Progenitor cell of endocrine pancreas (in vitro differentiated cells): ENCODE measurements at regions not wholly inside any gene's neighbourhood (a gene's known extent, or its start where the extent isn't known, plus 50 kb on each side); places are given as distances from the start of the nearest gene placed in this dataset.

Experiments
- DNase-seq: peaks from one replicate; pipeline ENCODE4 v3.0.0; 2021; ENCODE audit warnings: low spot score; ENCODE audit not compliant: unreplicated experiment
- H3K27ac Mint-ChIP-seq: 2 replicates; pipeline ENCODE4 v1.8.0; 2021; ENCODE audit warnings: mild to moderate bottlenecking, moderate library complexity, mixed read lengths
- H3K27me3 Mint-ChIP-seq: 2 replicates; pipeline ENCODE4 v1.8.0; 2021; ENCODE audit warnings: mixed read lengths
- H3K36me3 Mint-ChIP-seq: 2 replicates; pipeline ENCODE4 v1.8.0; 2022; ENCODE audit warnings: mixed read lengths; ENCODE audit not compliant: insufficient read depth
- H3K4me1 Mint-ChIP-seq: 2 replicates; pipeline ENCODE4 v1.8.0; 2021; ENCODE audit warnings: low read depth, mixed read lengths
- H3K4me3 Mint-ChIP-seq: 2 replicates; pipeline ENCODE4 v1.8.0; 2021; ENCODE audit warnings: low read depth, mild to moderate bottlenecking, moderate library complexity, mixed read lengths
- H3K9me3 Mint-ChIP-seq: 2 replicates; pipeline ENCODE4 v1.8.0; 2021; ENCODE audit warnings: low read depth, mixed read lengths
- TF ChIP-seq, protein P1 (sequence below): fragments of 200-600 bp; sonication (generic); IDR thresholded peaks from one replicate; pipeline ENCODE4 v1.5.0; 2021; ENCODE audit warnings: antibody characterized with exemption, mild to moderate bottlenecking; ENCODE audit not compliant: unreplicated experiment

DNA sequence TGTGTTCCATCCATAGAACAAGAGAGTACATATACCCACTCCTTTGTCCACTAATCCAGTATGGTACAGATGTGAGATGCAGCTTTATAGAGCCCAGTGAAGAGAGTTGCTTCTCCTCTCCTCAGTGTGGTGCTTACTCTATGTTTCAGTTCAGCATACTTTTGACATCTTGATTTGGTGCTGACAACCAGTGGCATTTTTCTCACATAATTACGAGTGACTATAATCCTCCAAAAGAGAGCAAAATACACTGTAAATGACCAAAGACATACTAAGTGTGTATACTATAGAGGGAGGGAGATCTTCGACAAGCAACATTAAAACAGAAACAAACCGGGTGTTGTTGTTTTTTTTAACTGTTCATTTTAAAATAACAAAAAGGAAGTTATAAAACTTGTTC is 191.5 kb downstream of the KLHL28 start:
- peaks cover 1% of the 10 kb centered on the region for H3K36me3 Mint-ChIP-seq
- peaks cover 4% of the 10 kb centered on the region for H3K9me3 Mint-ChIP-seq
- DNase-seq: no peak
- TF ChIP-seq, protein P1, sequence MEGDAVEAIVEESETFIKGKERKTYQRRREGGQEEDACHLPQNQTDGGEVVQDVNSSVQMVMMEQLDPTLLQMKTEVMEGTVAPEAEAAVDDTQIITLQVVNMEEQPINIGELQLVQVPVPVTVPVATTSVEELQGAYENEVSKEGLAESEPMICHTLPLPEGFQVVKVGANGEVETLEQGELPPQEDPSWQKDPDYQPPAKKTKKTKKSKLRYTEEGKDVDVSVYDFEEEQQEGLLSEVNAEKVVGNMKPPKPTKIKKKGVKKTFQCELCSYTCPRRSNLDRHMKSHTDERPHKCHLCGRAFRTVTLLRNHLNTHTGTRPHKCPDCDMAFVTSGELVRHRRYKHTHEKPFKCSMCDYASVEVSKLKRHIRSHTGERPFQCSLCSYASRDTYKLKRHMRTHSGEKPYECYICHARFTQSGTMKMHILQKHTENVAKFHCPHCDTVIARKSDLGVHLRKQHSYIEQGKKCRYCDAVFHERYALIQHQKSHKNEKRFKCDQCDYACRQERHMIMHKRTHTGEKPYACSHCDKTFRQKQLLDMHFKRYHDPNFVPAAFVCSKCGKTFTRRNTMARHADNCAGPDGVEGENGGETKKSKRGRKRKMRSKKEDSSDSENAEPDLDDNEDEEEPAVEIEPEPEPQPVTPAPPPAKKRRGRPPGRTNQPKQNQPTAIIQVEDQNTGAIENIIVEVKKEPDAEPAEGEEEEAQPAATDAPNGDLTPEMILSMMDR: no peak
- no peak overlapping the region for H3K27ac Mint-ChIP-seq
- H3K27me3 Mint-ChIP-seq: no peaks in the 10 kb centered on the region
- peaks cover 35% of the 10 kb centered on the region for H3K4me1 Mint-ChIP-seq
- no peak overlapping the region for H3K4me3 Mint-ChIP-seq

DNA sequence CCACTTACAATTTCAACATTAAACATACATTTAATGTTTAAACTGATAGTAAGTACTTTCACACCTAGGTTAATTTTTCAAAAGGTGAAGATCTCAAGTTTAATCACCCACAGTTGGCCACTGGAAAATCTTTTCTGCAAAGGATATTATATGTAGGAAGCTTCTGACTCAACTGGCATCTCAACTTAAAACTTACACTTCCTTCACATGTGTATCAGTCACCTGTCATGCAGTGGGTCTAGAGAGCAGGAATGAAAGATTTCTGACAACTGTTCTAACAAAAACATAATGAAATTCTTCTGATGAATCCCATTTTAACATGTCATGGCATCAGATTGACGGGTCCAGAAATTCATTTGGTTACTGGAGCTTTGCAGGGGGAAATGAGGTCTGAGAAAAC is 192.8 kb downstream of the KLHL28 start:
- H3K4me1 Mint-ChIP-seq: peaks cover 23% of the 10 kb centered on the region
- no peak for DNase-seq
- H3K4me3 Mint-ChIP-seq: no peak overlapping the region
- TF ChIP-seq, protein P1: no peak
- H3K27ac Mint-ChIP-seq: no peak overlapping the region
- H3K27me3 Mint-ChIP-seq: no peaks in the 10 kb centered on the region
- H3K9me3 Mint-ChIP-seq: peaks cover 4% of the 10 kb centered on the region
- peaks cover 1% of the 10 kb centered on the region for H3K36me3 Mint-ChIP-seq

DNA sequence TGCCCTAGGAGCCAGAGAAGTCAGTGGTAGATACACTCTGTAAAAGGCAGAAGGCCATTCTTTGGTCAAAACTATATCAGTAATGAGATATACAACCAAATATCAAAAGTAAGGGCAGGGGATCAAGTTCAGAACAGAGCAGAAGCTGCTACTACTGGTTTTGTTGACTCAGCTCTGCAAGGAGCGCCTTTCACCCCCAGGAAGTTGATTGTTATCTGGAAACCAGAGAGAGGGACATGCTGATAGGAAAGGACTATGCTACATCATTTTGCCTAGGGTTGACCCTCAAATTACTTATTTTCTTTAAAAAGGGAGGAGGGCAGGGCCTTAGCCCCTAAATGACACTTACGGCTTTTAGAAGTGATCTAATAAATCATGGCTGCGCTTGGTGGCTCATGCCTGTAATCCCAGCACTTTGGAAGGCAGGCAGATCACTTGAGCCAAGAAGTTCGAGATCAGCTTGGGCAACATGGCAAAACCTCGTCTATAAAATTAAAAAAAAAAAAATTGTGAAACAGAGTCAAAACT is 194.0 kb downstream of the KLHL28 start:
- Mint-ChIP-seq H3K36me3 (peaks cover under 1% of the 10 kb centered on the region), H3K4me1 (peaks cover 21% of the 10 kb centered on the region), H3K4me3 (no peak overlapping the region), H3K27ac (no peak overlapping the region), H3K27me3 (no peaks in the 10 kb centered on the region), H3K9me3 (peaks cover 2% of the 10 kb centered on the region)
- TF ChIP-seq, protein P1: no peak
- DNase-seq: no peak

DNA sequence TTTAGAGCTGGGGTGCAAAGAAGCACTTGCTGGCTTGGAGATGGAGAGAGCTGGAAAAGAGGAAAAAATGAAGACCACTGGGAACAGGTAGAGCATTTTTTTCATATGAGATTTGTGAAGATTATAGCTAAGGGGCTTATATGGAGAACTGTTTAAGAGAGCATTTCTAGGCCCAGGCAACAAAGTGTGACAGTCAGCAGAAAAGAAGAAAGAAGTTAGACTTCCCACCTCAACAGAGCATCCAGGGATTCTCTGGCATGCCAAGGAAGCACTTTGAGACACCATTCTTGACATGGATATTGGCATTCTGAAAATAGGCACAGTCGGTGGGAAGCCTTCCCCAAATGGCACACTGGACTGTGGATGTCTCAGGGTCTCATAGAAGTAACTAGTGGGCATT is 195.5 kb downstream of the KLHL28 start:
- H3K4me3 Mint-ChIP-seq: no peak overlapping the region
- no peaks in the 10 kb centered on the region for H3K9me3 Mint-ChIP-seq
- TF ChIP-seq, protein P1: no peak
- H3K36me3 Mint-ChIP-seq: no peaks in the 10 kb centered on the region
- DNase-seq: no peak
- peaks cover 13% of the 10 kb centered on the region for H3K4me1 Mint-ChIP-seq
- no peak overlapping the region for H3K27ac Mint-ChIP-seq
- H3K27me3 Mint-ChIP-seq: no peaks in the 10 kb centered on the region

DNA sequence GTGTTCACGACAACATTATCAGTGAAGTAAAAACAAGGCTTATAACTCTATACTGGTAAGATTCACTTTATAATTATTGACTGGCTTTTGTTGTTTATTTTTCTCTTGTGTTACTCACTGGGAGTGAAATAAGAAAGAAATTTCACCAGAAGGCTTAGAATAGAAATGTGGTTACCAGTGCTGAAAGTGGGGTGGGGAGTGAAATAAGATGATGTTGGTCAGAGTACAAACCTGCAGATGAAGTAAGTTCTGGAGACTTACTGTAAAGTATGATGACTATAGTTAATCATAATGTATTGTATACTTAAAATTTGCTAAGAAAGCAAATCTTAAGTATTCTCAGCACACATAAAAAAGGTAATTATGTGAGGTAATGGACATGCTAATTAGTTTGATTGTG is 198.4 kb downstream of the KLHL28 start:
- TF ChIP-seq, protein P1: no peak
- no peak overlapping the region for H3K4me3 Mint-ChIP-seq
- H3K4me1 Mint-ChIP-seq: peaks cover 15% of the 10 kb centered on the region
- H3K27me3 Mint-ChIP-seq: no peaks in the 10 kb centered on the region
- H3K9me3 Mint-ChIP-seq: no peaks in the 10 kb centered on the region
- no peak overlapping the region for H3K27ac Mint-ChIP-seq
- DNase-seq: no peak
- H3K36me3 Mint-ChIP-seq: no peaks in the 10 kb centered on the region
